ENCODE measurements at regions not wholly inside any gene's neighbourhood (a gene's known extent, or its start where the extent isn't known, plus 50 kb on each side); places are given as distances from the start of the nearest gene placed in this dataset.
"Not testable (repeated sequence)": the region's sequence is repeated elsewhere in the genome, so short reads cannot be mapped to it uniquely, and the experiment has no call there.

- in situ Hi-C loops (cut with MboI; ENCODE audit: low pct_unique_long_range_greater_than_20kb, low sequenced_read_pairs, unreplicated experiment): no loop called here
- no peak for DNase-seq (ENCODE audit: low spot score)
- no peak for TF ChIP-seq CTCF (IDR thresholded peaks at IDR 0.05; ENCODE audit: extremely low read depth, insufficient read depth, missing control alignments)
Observed at GRCh38 chr6:141467041-141467440, 665.7 kb upstream of the GJE1 start.

GRCh38 chr6:141464896-141465295 lies 667.8 kb upstream of the GJE1 start:
- in situ Hi-C loops (cut with MboI; ENCODE audit: low pct_unique_long_range_greater_than_20kb, low sequenced_read_pairs, unreplicated experiment): no loop called here
- TF ChIP-seq CTCF (IDR thresholded peaks at IDR 0.05; ENCODE audit: extremely low read depth, insufficient read depth, missing control alignments): no peak
- DNase-seq (ENCODE audit: low spot score): no peak

GRCh38 chr6:141464490-141464889 lies 668.2 kb upstream of the GJE1 start:
- TF ChIP-seq CTCF (IDR thresholded peaks at IDR 0.05; ENCODE audit: extremely low read depth, insufficient read depth, missing control alignments): no peak
- in situ Hi-C loops (cut with MboI; ENCODE audit: low pct_unique_long_range_greater_than_20kb, low sequenced_read_pairs, unreplicated experiment): no loop called here

GRCh38 chr6:141463237-141463977 lies 669.3 kb upstream of the GJE1 start:
- in situ Hi-C loops (cut with MboI; ENCODE audit: low pct_unique_long_range_greater_than_20kb, low sequenced_read_pairs, unreplicated experiment): no loop called here
- no peak for TF ChIP-seq CTCF (IDR thresholded peaks at IDR 0.05; ENCODE audit: extremely low read depth, insufficient read depth, missing control alignments)

More at GRCh38 chr6:141464490-141464889, 668.2 kb upstream of the GJE1 start:
- peak; percentile 34 for DNase-seq (ENCODE audit: low spot score)

GRCh38 chr6:141460743-141461484 lies 671.8 kb upstream of the GJE1 start:
- TF ChIP-seq CTCF (IDR thresholded peaks at IDR 0.05; ENCODE audit: extremely low read depth, insufficient read depth, missing control alignments): no peak
- in situ Hi-C loops (cut with MboI; ENCODE audit: low pct_unique_long_range_greater_than_20kb, low sequenced_read_pairs, unreplicated experiment): no loop called here
- DNase-seq (ENCODE audit: low spot score): no peak

More at GRCh38 chr6:141463237-141463977, 669.3 kb upstream of the GJE1 start:
- peak; percentile 12 for DNase-seq (ENCODE audit: low spot score)

- DNase-seq (ENCODE audit: low spot score); in situ Hi-C loops (cut with MboI; ENCODE audit: low pct_unique_long_range_greater_than_20kb, low sequenced_read_pairs, unreplicated experiment): not testable (repeated sequence)
Observed at GRCh38 chr6:141460245-141460644, 672.5 kb upstream of the GJE1 start.

GRCh38 chr6:141457984-141458383 lies 674.7 kb upstream of the GJE1 start:
- in situ Hi-C loops (cut with MboI; ENCODE audit: low pct_unique_long_range_greater_than_20kb, low sequenced_read_pairs, unreplicated experiment); DNase-seq (ENCODE audit: low spot score): not testable (repeated sequence)
